ENCODE measurements at regions not wholly inside any gene's neighbourhood (a gene's known extent, or its start where the extent isn't known, plus 50 kb on each side); places are given as distances from the start of the nearest gene placed in this dataset.

DNA sequence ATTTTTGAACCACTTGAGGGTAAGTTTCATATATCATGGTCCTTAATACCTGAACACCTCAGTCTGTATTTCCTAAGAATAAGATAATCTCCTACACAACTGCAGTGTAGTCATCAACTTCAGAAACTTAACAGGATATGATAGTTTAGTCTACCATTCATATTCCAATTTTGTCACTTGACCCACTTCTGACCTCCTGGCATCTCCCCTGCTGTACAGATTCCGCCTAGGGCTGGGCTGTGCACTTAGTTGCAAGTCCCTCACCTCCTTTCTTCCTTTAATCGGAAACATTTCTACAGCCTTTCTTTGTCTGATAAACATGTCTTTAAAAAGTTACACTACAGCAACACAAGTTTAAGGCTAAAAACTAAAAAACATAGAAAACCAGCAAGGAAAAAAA, 218.4 kb upstream of the SLCO3A1 start:
- no peak for DNase-seq (ENCODE audit: low read depth in 1 of 2, low spot score in 1 of 2)
- TF ChIP-seq, protein P1, sequence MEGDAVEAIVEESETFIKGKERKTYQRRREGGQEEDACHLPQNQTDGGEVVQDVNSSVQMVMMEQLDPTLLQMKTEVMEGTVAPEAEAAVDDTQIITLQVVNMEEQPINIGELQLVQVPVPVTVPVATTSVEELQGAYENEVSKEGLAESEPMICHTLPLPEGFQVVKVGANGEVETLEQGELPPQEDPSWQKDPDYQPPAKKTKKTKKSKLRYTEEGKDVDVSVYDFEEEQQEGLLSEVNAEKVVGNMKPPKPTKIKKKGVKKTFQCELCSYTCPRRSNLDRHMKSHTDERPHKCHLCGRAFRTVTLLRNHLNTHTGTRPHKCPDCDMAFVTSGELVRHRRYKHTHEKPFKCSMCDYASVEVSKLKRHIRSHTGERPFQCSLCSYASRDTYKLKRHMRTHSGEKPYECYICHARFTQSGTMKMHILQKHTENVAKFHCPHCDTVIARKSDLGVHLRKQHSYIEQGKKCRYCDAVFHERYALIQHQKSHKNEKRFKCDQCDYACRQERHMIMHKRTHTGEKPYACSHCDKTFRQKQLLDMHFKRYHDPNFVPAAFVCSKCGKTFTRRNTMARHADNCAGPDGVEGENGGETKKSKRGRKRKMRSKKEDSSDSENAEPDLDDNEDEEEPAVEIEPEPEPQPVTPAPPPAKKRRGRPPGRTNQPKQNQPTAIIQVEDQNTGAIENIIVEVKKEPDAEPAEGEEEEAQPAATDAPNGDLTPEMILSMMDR (IDR thresholded peaks at IDR 0.05; ENCODE audit: low read depth, low read length): no peak

DNA sequence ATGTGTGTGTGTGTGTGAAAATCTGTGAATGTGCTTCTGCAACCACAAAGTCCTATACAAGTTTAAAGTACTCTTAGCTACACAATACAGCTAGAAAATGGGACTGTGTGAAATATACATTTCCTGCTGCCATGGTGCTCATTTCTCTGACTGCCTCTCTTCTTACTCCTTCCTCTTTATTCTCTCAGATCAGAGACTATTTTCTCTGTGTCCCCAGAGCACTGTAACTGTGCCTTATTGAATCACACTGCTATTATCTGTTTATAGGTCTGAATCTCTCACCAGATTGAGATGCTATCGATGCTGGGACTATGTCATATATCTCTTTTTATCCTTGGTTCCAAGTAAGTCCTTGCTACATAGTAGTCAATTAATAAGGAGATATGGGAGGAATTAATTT, 217.9 kb upstream of the SLCO3A1 start:
- no peaks in the 10 kb centered on the region for H3K36me3 ChIP-seq
- H3K9me3 ChIP-seq (ENCODE audit: low read depth): no peaks in the 10 kb centered on the region
- H3K27me3 ChIP-seq: no peaks in the 10 kb centered on the region
- no peaks in the 10 kb centered on the region for H3K4me1 ChIP-seq (ENCODE audit: low read depth)
- no peak for DNase-seq (ENCODE audit: low read depth in 1 of 2, low spot score in 1 of 2)
- H3K4me3 ChIP-seq: no peak overlapping the region
- no peak overlapping the region for H3K27ac ChIP-seq
- TF ChIP-seq, protein P1 (IDR thresholded peaks at IDR 0.05; ENCODE audit: low read depth, low read length): no peak

More for the DNA sequence above, 218.4 kb upstream of the SLCO3A1 start:
- H3K36me3 ChIP-seq: no peaks in the 10 kb centered on the region
- H3K4me3 ChIP-seq: no peak overlapping the region
- H3K9me3 ChIP-seq (ENCODE audit: low read depth): no peaks in the 10 kb centered on the region
- no peak overlapping the region for H3K27ac ChIP-seq
- no peaks in the 10 kb centered on the region for H3K27me3 ChIP-seq
- H3K4me1 ChIP-seq (ENCODE audit: low read depth): no peaks in the 10 kb centered on the region

DNA sequence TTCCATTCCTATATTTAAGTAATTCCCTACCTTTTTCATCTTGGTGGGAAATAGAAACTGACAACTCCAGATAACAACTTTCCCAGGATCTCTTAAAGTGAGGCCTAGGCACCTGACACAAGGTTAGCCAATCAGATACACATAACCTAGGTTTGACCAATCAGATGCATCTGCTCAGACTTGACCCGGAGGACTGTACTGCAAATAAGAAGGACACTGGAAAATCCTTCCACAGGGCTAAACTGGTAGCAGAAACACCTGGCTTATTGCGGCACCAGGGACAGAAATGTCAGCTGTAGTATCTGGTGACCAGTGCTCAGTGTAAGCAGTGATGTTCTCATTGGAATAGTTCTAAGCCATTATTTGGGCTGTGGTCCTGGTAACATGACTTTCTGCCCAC, 204.5 kb upstream of the SLCO3A1 start:
- Histone ChIP-seq H3K9me3 (ENCODE audit: low read depth) (no peaks in the 10 kb centered on the region), H3K36me3 (no peaks in the 10 kb centered on the region), H3K27ac (no peak overlapping the region), H3K4me3 (no peak overlapping the region), H3K4me1 (ENCODE audit: low read depth) (no peaks in the 10 kb centered on the region), H3K27me3 (no peaks in the 10 kb centered on the region)
- TF ChIP-seq, protein P1 (IDR thresholded peaks at IDR 0.05; ENCODE audit: low read depth, low read length): no peak
- DNase-seq (ENCODE audit: low read depth in 1 of 2, low spot score in 1 of 2): no peak

DNA sequence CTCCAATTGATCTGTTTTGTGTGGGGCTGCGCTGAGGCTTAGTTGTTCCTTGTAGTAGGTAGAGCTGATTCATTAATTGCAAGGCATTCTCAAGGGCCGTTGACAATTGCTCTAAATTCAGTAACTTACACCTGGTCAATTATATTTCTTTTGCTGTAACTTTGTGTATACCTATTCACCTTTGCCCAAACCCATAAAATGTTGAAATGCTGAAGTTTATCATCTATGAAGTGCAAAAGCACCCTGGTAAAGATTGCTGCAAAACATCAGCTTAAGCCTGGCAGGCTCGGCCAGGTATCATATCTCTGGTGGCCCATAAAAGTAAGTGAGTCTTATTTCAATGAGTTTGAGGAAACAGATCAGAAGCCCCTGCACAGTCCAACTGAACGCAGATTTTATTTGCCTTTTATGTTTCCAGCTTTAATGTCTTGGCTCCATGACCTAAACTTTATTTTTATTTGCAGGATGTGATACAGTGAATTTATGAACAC, 203.6 kb upstream of the SLCO3A1 start:
- Histone ChIP-seq H3K9me3 (ENCODE audit: low read depth) (no peaks in the 10 kb centered on the region), H3K27me3 (no peaks in the 10 kb centered on the region), H3K36me3 (no peaks in the 10 kb centered on the region), H3K4me1 (ENCODE audit: low read depth) (no peaks in the 10 kb centered on the region), H3K27ac (no peak overlapping the region), H3K4me3 (no peak overlapping the region)
- TF ChIP-seq, protein P1 (IDR thresholded peaks at IDR 0.05; ENCODE audit: low read depth, low read length): no peak
- no peak for DNase-seq (ENCODE audit: low read depth in 1 of 2, low spot score in 1 of 2)

DNA sequence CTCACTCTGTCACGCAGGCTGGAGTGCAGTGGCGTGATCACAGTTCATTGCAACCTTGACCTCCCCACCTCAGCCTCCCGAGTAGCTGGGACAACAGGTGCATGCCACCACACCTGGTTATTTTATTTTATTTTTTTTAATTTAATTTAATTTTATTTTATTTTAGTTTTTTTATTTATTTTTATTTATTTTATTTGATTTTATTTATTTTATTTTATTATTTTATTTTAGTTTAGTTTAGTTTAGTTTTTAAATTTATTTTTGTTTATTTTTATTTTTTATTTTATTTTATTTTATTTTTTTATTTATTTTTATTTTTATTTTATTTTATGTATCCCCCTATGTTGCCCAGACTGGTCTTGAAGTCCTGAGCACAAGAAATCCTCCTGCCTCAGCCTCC, 202.3 kb upstream of the SLCO3A1 start:
- no peaks in the 10 kb centered on the region for H3K27me3 ChIP-seq
- no peaks in the 10 kb centered on the region for H3K4me1 ChIP-seq (ENCODE audit: low read depth)
- TF ChIP-seq, protein P1 (IDR thresholded peaks at IDR 0.05; ENCODE audit: low read depth, low read length): no peak
- no peak for DNase-seq (ENCODE audit: low read depth in 1 of 2, low spot score in 1 of 2)
- H3K9me3 ChIP-seq (ENCODE audit: low read depth): no peaks in the 10 kb centered on the region
- H3K4me3 ChIP-seq: no peak overlapping the region
- H3K27ac ChIP-seq: no peak overlapping the region
- no peaks in the 10 kb centered on the region for H3K36me3 ChIP-seq

Data from cardiac muscle cell (in vitro differentiated cells and primary cell).